ENCODE measurements at regions not wholly inside any gene's neighbourhood (a gene's known extent, or its start where the extent isn't known, plus 50 kb on each side); places are given as distances from the start of the nearest gene placed in this dataset.

DNA sequence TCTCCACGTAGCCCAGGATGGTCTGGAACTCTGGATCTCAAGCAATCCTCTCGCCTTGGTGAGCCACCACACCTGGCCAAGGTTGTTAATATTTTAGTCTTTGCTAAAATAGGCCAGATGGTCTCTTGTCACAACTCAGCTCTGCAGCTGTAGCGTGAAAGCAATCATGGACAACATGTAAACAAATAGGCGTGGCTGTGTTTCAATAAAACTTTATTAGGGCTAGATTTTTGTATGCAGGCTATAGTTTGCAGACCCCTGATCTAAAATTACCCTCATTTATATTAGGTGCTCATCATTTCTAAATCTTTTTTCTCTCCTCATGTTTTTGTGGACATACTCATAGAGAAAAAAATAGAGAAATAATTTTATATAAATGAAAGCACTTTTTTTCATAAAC is 72.1 kb upstream of the SLC28A3 start:
- Histone ChIP-seq H3K36me3 (ENCODE audit: control insufficient read depth in 2 of 4, insufficient read depth in 4 of 4, low read length in 3 of 4) (peaks cover 0 to 5% (median 0%) of the 10 kb centered on the region in 4 experiments; a peak in 1 of 8 replicates), H3K4me3 (ENCODE audit: extremely low read depth in 1 of 4, insufficient read depth in 2 of 4, low read depth in 3 of 4, low read length in 4 of 4) (no peak overlapping the region), H3K27ac (ENCODE audit: low read depth, low read length) (no peak overlapping the region), H3K4me2 (ENCODE audit: insufficient read depth in 1 of 2, low read depth in 2 of 2, low read length in 2 of 2) (no peak overlapping the region), H4K8ac (ENCODE audit: extremely low read depth, insufficient read depth, low read length) (no peak overlapping the region), H4K5ac (ENCODE audit: insufficient read length, low read depth, low read length) (no peak overlapping the region), H3K56ac (replicated peaks; ENCODE audit: insufficient read length, low read depth, low read length) (no peak overlapping the region), H2BK15ac (ENCODE audit: low read length) (no peak overlapping the region), H3K14ac (ENCODE audit: insufficient read length) (no peak overlapping the region), H3K23ac (ENCODE audit: insufficient read length) (no peak overlapping the region), H3K4ac (replicated peaks; ENCODE audit: insufficient read length, low read depth, low read length) (no peak overlapping the region), H2BK120ac (replicated peaks; ENCODE audit: low read depth, low read length) (no peak overlapping the region), H3K23me2 (ENCODE audit: low read depth, low read length) (no peaks in the 10 kb centered on the region), H3K4me1 (replicated peaks in 1 of 4; ENCODE audit: control insufficient read depth in 3 of 4, insufficient read depth in 4 of 4, low read length in 3 of 4) (no peaks in the 10 kb centered on the region), H2AK5ac (ENCODE audit: low read depth, low read length) (no peak overlapping the region), H2BK12ac (ENCODE audit: low read depth, low read length) (no peak overlapping the region), H3K79me2 (ENCODE audit: control insufficient read depth in 1 of 2, insufficient read depth in 2 of 2, low read length in 2 of 2) (no peaks in the 10 kb centered on the region), H3K79me1 (ENCODE audit: low read depth, low read length) (no peaks in the 10 kb centered on the region), H2BK5ac (ENCODE audit: low read depth, low read length) (no peak overlapping the region), H3K9ac (replicated peaks in 1 of 4; ENCODE audit: extremely low read depth in 1 of 4, low read depth in 3 of 4, low read length in 3 of 4) (no peak overlapping the region), H3K18ac (ENCODE audit: extremely low read depth, low read length) (no peak overlapping the region), H2AFZ (ENCODE audit: low read length) (no peak overlapping the region), H4K91ac (replicated peaks; ENCODE audit: insufficient read length, low read length) (no peak overlapping the region), H3K27me3 (replicated peaks in 1 of 4; ENCODE audit: control insufficient read depth in 3 of 4, extremely low read depth in 1 of 4, insufficient read depth in 3 of 4, low read length in 3 of 4) (no peaks in the 10 kb centered on the region), H4K20me1 (replicated peaks in 1 of 2; ENCODE audit: control insufficient read depth in 1 of 2, insufficient read depth in 2 of 2, low read length in 2 of 2) (no peaks in the 10 kb centered on the region), H3K9me3 (ENCODE audit: insufficient read depth in 2 of 2, low read depth in 1 of 2, low read length in 1 of 2) (peaks cover 0 to 9% of the 10 kb centered on the region in 2 experiments; a peak in 1 of 4 replicates), H2BK20ac (ENCODE audit: low read length) (no peak overlapping the region)
- FAIRE-seq (no peak), DNase-seq (ENCODE audit: low read depth in 1 of 2, low spot score in 2 of 2) (no peak)
- WGBS, 2 experiments (ENCODE audit: extremely low coverage in 1 of 2, insufficient coverage in 1 of 2, insufficient read length in 1 of 2, insufficient replicate concordance in 2 of 2, low coverage in 1 of 2, low lambda C conversion rate in 2 of 2, missing lambda C conversion rate in 1 of 2), result 80% methylated on average over 4 of the region's 4 CpGs; no CpG with 5 or more reads in 1 of the 2 experiments
- TF ChIP-seq BRCA1 (IDR thresholded peaks at IDR 0.05; ENCODE audit: low read depth, low read length) (no peak), RAD21 (IDR thresholded peaks at IDR 0.05 in 1 of 2, conservative IDR thresholded peaks at IDR 0.05 in 1 of 2; ENCODE audit: low read depth in 2 of 2, low read length in 2 of 2) (no peak), TBP (IDR thresholded peaks at IDR 0.05; ENCODE audit: low read depth, low read length) (no peak), EGR1 (IDR thresholded peaks at IDR 0.05; ENCODE audit: borderline replicate concordance, low read depth, low read length) (no peak), CTBP2 (IDR thresholded peaks at IDR 0.05; ENCODE audit: borderline replicate concordance, insufficient read depth, insufficient read length, low read length) (no peak), TEAD4 (IDR thresholded peaks at IDR 0.05; ENCODE audit: low read depth, low read length) (no peak), SP4 (IDR thresholded peaks at IDR 0.05; ENCODE audit: low read length) (no peak), CBX5 (IDR thresholded peaks at IDR 0.05; ENCODE audit: low read depth, low read length) (no peak)
- TF ChIP-seq, protein P1, sequence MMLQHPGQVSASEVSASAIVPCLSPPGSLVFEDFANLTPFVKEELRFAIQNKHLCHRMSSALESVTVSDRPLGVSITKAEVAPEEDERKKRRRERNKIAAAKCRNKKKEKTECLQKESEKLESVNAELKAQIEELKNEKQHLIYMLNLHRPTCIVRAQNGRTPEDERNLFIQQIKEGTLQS (IDR thresholded peaks at IDR 0.05; ENCODE audit: insufficient read depth, low read depth, low read length), result no peak
- TF ChIP-seq, protein P2, sequence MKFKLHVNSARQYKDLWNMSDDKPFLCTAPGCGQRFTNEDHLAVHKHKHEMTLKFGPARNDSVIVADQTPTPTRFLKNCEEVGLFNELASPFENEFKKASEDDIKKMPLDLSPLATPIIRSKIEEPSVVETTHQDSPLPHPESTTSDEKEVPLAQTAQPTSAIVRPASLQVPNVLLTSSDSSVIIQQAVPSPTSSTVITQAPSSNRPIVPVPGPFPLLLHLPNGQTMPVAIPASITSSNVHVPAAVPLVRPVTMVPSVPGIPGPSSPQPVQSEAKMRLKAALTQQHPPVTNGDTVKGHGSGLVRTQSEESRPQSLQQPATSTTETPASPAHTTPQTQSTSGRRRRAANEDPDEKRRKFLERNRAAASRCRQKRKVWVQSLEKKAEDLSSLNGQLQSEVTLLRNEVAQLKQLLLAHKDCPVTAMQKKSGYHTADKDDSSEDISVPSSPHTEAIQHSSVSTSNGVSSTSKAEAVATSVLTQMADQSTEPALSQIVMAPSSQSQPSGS (IDR thresholded peaks at IDR 0.05; ENCODE audit: low read length), result no peak
- POLR2A ChIA-PET (ENCODE audit: partially characterized antibody), result no interaction called here
- CTCF ChIA-PET (ENCODE audit: partially characterized antibody), result interaction anchor here (0.8 to 2.6 kb wide), 3 partner anchors 9 to 15 kb away, joined by 3 to 12 read pairs (median 4); no protein-coding TSS in a partner anchor

All from H1 (cell line).